Lower leg skin (tissue), 4 donors: ENCODE measurements at regions not wholly inside any gene's neighbourhood (a gene's known extent, or its start where the extent isn't known, plus 50 kb on each side); places are given as distances from the start of the nearest gene placed in this dataset.

ENCODE experiments used
- DNase-seq, 2 donors: peaks; one replicate each; pipeline ENCODE4 v3.0.0-alpha.2; 2019; ENCODE audit warnings: low spot score in 2 of 2
- H3K4me3 ChIP-seq: fragments of 200-600 bp; sonication (generic); 2 replicates; pipeline ENCODE4 v1.5.1; 2017; ENCODE audit warnings: mild to moderate bottlenecking, low read depth; ENCODE audit not compliant: poor library complexity, severe bottlenecking
- POLR2A ChIP-seq, 2 donors: fragments of 450-650 bp; IDR thresholded peaks; one replicate each; pipeline ENCODE4 v1.6.1; 2016 to 2017; ENCODE audit warnings: antibody characterized with exemption in 2 of 2, mild to moderate bottlenecking in 1 of 2, moderate library complexity in 1 of 2
- WGBS, 2 donors: methylation state at CpG; one replicate each; pipeline ENCODE4 v1.1.5; 2018; 5-methylcytosine and 5-hydroxymethylcytosine counted together
- intact Hi-C: fragments of 100-400 bp; cut with DNase I; formaldehyde crosslinking; loops from one replicate; pipeline ENCODE4 v1.15.0; 2023; ENCODE audit warnings: low total_unique reads
- TF ChIP-seq, protein P1 (sequence below), 3 donors: fragments of 450-650 bp; IDR thresholded peaks; one replicate each; pipeline ENCODE4 v1.5.1; 2016; ENCODE audit warnings: antibody characterized with exemption in 3 of 3, mild to moderate bottlenecking in 3 of 3, moderate library complexity in 2 of 3

DNA sequence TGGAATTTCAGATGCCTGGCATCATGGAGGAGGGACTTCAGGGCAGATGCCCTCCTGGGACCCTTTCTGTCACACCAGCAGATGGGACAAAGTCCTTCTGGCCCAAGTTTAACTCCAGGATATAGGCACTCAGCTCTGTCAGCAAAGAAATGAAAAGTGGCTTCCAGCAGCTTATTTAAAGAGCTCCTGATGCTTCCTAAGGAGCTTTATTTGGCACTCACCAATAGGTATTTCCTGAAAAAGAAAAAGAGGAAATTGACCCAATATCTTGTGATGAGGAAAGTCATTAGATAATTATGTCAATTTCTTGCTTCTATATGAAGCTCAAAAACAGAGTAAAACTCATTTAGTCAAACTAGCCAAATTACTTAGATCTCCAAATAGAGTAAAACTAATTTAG lies 224.6 kb downstream of the RAP2A start:
- intact Hi-C loops: no loop called here
- TF ChIP-seq, protein P1, sequence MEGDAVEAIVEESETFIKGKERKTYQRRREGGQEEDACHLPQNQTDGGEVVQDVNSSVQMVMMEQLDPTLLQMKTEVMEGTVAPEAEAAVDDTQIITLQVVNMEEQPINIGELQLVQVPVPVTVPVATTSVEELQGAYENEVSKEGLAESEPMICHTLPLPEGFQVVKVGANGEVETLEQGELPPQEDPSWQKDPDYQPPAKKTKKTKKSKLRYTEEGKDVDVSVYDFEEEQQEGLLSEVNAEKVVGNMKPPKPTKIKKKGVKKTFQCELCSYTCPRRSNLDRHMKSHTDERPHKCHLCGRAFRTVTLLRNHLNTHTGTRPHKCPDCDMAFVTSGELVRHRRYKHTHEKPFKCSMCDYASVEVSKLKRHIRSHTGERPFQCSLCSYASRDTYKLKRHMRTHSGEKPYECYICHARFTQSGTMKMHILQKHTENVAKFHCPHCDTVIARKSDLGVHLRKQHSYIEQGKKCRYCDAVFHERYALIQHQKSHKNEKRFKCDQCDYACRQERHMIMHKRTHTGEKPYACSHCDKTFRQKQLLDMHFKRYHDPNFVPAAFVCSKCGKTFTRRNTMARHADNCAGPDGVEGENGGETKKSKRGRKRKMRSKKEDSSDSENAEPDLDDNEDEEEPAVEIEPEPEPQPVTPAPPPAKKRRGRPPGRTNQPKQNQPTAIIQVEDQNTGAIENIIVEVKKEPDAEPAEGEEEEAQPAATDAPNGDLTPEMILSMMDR (IDR thresholded peaks at IDR 0.05): no peak
- no peak for TF ChIP-seq POLR2A (IDR thresholded peaks at IDR 0.05)
- no peak overlapping the region for H3K4me3 ChIP-seq
- no peak for DNase-seq

- no peak overlapping the region for H3K4me3 ChIP-seq
- WGBS, 2 donors: 58 to 62% methylated on average over 4 of the region's 4 CpGs
- TF ChIP-seq, protein P1 (IDR thresholded peaks at IDR 0.05): no peak
- no peak for TF ChIP-seq POLR2A (IDR thresholded peaks at IDR 0.05)
- no peak for DNase-seq
- intact Hi-C loops: no loop called here
These were observed 225.6 kb downstream of the RAP2A start for GRCh38 chr13:97659602-97660001.

- 54% methylated on average over 11 of the region's 11 CpGs for WGBS, 2 donors
These were observed 226.8 kb downstream of the RAP2A start for GRCh38 chr13:97660594-97661260.

GRCh38 chr13:97686594-97686993 lies 252.6 kb downstream of the RAP2A start:
- TF ChIP-seq POLR2A (IDR thresholded peaks at IDR 0.05): no peak
- TF ChIP-seq, protein P1 (IDR thresholded peaks at IDR 0.05): no peak
- H3K4me3 ChIP-seq: no peak overlapping the region
- DNase-seq: no peak
- intact Hi-C loops: no loop called here
- WGBS, 2 donors: 82 to 85% methylated on average over 6 of the region's 6 CpGs

More at GRCh38 chr13:97660594-97661260, 226.8 kb downstream of the RAP2A start:
- intact Hi-C loops: no loop called here
- no peak for DNase-seq
- TF ChIP-seq POLR2A (IDR thresholded peaks at IDR 0.05): no peak
- TF ChIP-seq, protein P1 (IDR thresholded peaks at IDR 0.05): no peak
- no peak overlapping the region for H3K4me3 ChIP-seq

DNA sequence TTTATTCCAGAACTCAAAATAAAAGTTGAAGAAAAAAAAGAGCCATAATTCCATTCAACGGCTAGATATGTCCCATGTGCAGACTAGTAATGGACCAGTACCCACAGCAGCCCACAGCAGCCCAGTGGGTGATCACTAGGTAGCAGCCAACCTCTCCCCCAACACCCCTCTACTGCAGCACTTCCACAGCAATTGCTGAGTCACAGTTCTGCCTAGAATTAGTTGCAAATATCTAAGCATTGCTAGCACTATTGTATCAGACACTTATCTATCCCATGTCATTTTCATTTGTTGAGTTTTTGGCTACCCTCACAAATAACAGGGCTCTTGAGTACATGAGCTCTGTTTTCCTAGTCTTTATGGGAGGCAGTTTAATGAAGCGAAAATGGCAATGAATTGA lies 258.7 kb downstream of the RAP2A start:
- no peak overlapping the region for H3K4me3 ChIP-seq
- no peak for TF ChIP-seq POLR2A (IDR thresholded peaks at IDR 0.05)
- TF ChIP-seq, protein P1 (IDR thresholded peaks at IDR 0.05): no peak
- WGBS, 2 donors: 81 to 93% methylated on average over 2 of the region's 2 CpGs
- DNase-seq: no peak
- intact Hi-C loops: no loop called here

DNA sequence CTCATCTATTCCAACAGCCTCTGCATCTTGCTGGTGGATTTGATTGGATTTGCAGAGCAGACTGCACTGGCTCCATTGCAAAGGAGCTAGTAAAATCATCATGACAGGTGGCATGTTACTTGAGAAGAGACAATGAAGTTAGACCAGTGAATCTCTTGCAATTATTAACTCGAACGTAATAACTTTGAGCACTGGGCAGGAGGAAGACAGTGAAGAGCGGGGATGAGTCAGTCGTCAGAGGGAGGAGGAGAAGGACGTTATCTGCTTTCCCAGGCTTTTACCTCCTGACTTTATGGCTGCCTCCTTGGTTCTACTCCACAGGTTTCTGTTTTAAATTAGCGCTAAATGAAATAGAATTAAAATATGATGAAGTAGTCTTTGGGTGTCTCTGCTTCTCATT lies 257.8 kb upstream of the IPO5 start:
- WGBS, 2 donors: 85% methylated on average over 6 of the region's 6 CpGs
- intact Hi-C loops: no loop called here
- no peak for DNase-seq
- no peak overlapping the region for H3K4me3 ChIP-seq
- TF ChIP-seq, protein P1 (IDR thresholded peaks at IDR 0.05): no peak
- no peak for TF ChIP-seq POLR2A (IDR thresholded peaks at IDR 0.05)
